Stimulated activated CD8-positive, alpha-beta memory T cell treated with anti-CD3 and anti-CD28 coated beads, Interleukin-2, amount 100 ng/mL, for 48 hours (primary cell): ENCODE measurements at regions not wholly inside any gene's neighbourhood (a gene's known extent, or its start where the extent isn't known, plus 50 kb on each side); places are given as distances from the start of the nearest gene placed in this dataset.
A peak's percentile ranks its signal among the peaks of the same experiment; 100 is the strongest.
"Not testable (repeated sequence)": the region's sequence is repeated elsewhere in the genome, so short reads cannot be mapped to it uniquely, and the experiment has no call there.

Source experiments
- DNase-seq, 2 donors: peaks; one replicate each; pipeline ENCODE4 v3.0.0-alpha.2; 2020; ENCODE audit warnings: low read depth in 2 of 2

- DNase-seq, result no peak
Observed at GRCh38 chr1:218494449-218494852, 149.3 kb downstream of the TGFB2 start.

DNA sequence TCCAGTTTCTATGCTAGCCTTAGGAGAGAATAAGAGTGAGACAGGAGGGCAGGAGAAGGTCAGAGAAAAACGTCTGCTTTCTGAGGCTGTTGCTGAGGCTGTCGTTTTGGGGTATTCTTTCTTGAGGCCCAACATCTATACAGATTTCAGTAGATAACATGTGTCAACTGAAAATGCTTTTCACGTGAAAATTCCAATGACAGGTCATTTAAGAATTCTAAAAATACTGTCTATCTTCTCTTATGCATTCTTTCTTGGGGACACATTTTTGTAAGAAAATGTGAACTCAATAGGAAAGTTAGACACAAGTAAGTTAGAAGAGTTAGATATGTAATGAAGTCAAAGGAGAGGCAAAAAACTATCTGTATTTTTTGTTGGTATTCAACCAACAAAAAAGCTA lies 150.8 kb downstream of the TGFB2 start:
- no peak for DNase-seq

DNA sequence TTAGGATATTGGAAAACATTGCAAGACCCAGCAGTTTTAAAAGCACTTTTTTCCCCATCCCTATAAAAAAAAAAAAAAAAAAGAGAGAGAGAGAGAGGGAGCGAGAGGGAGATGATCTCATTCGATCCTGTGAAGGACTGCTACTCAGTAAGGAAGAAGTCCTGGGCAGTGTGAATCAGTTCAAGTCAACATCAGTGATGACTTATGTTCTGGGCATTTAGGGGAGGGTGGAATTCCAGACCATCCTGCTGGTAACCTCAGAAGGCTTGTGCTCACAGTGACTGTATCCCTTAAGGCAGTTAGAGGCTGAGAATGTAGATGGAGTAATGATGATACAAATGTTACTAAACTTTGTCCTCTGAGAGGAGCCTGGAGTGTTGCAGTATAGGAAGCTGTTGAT lies 151.4 kb downstream of the TGFB2 start:
- DNase-seq, result no peak

DNA sequence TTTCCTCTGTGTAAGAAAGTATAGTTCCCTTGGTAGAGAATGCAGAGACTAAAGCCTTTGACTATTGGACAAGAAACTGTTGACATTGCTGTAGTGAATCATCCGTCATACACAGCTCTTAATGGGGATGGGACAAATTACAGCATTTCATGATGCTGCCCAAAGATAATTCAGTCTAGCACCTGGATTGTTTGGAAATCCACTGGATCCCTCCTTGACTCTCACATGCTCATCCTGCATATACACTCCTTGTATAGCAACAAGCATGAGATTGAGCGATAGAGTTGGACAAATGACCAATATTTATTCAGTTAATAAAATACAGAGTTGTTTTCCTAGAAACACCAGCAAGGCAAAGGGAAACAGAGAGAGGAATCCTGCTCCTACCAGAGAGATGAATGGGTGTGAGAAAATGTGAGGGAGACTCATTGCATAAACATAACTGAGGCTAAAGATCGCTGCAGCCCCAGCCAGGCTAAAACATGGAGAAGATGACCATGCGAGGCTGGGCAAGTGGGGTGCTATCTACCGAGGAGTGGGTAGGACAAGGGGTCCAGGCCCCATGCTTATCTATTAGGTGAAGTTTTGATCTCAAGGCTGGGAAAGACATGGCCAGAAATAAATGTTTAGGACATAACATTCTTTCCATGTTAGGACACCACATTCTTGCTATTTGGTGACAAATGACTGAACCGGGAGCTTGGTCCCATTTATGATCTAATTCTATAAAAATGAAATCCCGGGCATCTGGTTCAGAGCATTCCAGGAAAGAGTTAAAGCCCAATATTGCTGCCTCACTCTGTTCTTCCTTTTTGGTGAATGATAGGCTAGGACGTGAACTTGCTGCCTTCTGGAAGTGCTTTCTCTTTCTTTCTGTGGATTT lies 153.2 kb downstream of the TGFB2 start:
- DNase-seq, result no peak

DNA sequence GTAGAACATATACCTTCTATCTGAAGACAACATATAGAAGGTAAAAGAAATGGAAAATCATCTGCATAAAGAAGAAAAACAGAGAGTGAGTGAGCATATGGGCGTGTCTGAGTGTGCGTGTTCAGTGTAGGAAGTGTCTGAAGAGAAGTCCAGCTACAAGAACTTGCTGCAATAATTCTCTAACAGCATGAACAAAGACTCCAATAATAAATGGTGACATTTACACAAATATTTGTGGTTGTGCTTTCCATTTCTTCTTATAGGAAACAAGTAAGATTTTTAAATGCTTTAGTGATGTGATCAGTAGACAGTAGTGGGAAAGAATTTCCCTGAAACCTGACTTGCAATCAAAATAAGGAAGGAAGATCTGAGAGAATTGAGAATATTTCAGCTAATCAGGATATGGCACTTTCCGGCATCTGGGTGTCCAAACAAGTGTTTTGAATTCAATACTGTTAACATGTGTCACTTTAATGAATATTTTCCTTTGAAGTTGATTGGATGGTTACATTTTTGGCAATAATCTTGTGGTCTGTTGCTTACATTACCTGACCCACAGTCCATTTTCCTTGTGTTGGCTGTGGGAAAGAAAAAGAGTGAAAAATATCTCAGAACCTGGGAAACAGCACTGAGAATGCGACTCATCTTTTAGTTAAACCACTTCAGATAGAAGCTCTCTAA lies 154.0 kb downstream of the TGFB2 start:
- DNase-seq, result no peak

DNA sequence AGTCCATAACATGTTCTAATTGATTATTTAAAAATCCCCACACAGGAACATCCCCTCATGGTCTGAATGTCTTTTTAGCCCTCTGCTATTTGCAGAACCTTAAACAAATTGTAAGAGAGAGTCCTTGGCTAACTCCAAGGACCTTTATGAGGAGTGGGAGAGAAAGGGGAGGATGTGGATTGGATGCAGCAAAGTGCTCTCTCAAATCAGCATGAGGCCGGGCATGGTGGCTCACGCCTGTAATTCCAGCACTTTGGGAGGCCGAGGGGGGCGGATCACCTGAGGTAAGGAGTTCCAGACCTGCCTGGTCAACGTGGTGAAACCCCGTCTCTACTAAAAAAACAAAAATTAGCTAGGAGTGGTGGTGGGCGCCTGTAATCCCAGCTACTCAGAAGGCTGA lies 154.8 kb downstream of the TGFB2 start:
- no peak for DNase-seq

GRCh38 chr1:218501161-218501560 lies 156.0 kb downstream of the TGFB2 start:
- no peak for DNase-seq

DNA sequence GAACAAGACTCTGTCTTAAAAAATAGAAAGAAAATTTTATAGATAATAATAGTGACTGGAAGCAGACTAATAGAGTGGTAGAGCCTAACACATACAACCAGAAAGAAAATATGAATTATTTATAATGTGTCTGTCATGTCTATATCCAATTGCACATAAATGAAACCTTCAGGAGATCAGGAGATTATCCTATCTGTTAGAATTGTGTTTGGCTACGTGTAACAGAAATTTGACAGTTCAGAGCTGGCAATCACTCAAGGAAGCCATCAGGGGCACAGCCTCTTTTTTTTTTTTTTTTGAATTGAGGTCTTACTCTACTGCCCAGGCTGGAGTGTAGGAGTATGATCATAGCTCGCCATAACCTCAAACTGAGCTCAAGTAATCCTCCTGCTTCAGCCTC lies 157.2 kb downstream of the TGFB2 start:
- DNase-seq, result no peak

DNA sequence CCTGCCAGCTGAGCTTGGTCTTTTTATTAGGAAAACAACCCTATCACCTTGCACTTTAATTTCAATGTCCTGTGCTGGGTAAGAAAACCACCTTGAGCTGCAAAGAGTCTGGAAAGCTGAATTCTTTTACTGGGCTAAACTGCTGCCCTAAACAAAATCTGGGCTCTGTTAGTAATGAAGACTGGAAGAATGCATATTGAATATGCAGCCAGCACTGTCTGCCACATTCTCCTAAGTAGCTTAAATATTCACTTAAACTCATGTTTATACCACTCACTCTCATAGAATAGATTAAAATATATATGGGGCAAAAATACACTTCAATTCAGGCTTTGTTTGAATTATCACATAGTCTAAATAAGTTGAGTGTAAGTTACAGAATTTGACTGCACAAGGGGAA lies 158.0 kb downstream of the TGFB2 start:
- no peak for DNase-seq

DNA sequence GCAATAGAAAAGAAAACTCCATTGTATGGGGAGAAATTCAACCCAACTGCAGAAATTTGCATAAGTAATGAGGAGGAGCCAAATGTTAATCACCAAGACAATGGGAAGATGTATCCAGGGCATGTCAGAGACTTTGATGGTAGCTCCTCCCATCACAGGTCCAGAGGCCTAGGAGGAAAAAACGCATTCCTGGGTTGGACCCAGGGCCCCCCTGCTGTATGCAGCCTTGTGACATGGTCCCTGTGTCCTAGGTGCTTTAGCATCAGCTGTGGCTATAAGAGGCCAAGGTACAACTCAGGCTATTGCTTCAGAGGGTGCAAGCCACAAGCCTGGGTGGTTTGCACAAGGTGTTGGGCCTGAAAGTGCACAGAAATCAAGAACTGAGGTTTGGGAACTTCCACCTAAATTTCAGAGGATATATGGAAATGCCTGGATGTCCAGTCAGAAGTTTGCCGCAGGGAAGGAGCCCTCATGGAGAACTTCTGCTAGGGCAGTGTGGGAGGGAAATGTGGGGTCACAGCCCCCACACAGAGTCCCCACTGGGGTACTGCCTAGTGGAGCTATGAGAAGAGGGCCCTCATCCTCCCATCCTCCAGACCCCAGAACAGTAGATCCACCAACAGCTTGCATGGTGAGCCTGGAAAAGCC lies 162.3 kb downstream of the TGFB2 start:
- DNase-seq, result no peak

GRCh38 chr1:218510153-218510772 lies 165.1 kb downstream of the TGFB2 start:
- no peak for DNase-seq

- DNase-seq, result no peak
Observed at GRCh38 chr1:218513328-218513727, 168.2 kb downstream of the TGFB2 start.

DNA sequence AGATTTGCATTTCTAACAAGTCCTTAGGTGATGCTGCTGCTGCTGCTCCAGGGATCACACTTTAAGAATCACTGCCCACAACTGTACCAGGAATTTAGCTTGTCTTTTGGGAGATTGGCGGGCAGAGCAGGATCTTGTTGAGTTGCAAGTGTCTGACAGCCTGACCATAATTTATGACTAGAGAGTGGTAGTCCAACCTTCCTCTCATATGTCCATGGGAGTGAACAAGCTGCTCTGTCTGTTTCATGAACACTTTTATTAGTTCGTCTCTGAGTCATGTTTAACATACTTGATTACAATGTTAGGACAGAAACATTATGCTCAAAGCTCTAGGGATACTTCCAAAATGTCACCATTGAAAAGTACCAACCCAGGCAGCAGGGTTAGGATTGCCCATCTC lies 169.6 kb downstream of the TGFB2 start:
- DNase-seq, result no peak

- no peak for DNase-seq
Observed at GRCh38 chr1:218516526-218516925, 171.4 kb downstream of the TGFB2 start.

DNA sequence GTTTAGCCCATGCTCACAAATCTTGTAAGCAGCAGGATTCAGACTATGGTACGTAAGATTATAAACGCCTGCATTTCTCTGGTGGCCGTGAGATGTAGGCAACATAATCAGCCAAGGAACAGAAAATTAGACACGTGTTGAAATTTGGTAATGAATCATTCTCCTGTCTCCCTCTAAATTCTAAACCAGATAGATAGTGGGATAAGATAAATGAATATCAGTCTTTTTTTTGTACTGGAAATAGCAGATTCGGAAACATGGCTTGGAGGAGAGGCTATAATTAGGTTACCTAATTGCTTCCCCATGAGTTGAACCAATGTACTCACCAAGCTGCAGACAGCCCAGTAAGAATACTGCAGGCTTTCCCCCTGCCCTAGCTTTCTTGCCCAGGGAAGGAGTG lies 172.3 kb downstream of the TGFB2 start:
- no peak for DNase-seq

DNA sequence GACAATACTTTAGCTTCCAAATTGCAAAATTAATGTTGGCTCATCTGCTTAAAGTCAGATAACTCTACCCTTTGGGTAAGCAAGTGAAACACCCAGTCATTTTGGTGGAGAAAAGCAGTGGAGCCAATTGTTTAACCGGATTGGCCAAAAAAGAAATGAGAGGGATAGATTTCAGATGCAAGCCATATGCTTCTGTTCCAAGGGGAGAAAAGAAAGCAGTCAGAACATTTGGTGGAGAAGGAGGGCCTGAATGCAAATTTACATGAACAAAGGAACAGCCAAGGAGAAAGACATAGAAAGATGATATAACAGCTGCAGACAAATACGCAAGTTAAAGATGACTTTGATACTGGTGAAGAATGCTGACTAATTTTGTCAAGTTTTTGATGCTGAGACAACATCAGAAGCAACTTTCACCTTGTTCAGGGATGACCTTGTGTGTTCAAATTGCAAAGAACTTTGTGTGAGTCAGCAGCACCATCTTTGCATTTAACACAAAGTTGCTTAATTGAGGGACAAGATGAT lies 173.1 kb downstream of the TGFB2 start:
- no peak for DNase-seq

DNA sequence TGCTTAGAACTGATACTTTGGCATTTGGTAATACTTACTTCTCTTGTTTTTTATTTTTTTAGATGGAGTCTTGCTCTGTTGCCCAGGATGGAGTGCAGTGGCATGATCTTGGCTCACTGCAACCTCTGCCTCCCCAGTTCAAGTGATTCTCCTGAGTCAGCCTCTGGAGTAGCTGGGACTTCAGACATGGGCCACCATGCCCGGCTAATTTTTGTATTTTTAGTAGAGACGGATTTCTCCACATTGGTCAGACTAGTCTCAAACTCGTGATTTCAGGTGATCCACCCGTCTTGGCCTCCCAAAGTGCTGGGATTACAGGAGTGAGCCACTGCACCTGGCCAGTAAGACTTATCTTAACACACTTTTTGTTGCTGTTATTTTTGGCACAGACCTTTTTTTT lies 175.5 kb downstream of the TGFB2 start:
- not testable (repeated sequence) for DNase-seq

DNA sequence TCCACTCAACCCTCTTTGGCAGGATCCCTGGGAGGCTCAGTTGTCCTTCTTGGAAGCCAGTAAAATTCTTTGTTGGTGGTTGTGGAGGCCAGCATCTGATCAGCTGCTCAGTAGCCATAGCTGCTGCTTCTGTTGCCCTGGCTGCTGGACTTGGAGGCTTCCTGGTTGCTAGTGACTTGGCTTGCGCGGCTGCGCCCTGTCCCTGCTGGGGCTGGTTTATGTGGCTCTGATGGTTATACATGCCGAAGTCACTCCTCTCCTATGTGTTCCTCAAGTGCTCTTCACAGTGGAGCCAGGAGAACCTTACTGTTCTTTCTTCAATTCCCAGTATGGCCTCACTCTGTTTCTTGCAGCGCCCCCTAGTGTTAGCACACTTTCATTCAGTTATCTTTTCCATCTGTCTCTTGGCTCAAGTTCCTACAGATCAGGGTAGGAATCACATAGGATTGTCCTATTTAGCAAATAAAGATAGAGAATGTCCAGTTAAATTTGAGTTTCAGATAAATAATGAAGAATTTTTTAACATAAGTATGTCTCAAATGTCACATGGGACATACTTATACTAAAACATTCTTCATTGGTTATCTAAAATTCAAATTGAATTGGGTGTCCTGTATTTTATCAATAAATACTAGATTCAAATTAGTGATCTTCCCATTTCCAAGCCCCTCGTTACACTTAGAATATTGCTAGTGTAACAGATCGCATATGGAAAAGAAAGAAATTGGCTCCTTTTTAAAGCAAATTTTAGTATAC lies 176.5 kb downstream of the TGFB2 start:
- DNase-seq, result peak; percentile 10 to 17

GRCh38 chr1:218524526-218524925 lies 179.4 kb downstream of the TGFB2 start:
- DNase-seq, result no peak

DNA sequence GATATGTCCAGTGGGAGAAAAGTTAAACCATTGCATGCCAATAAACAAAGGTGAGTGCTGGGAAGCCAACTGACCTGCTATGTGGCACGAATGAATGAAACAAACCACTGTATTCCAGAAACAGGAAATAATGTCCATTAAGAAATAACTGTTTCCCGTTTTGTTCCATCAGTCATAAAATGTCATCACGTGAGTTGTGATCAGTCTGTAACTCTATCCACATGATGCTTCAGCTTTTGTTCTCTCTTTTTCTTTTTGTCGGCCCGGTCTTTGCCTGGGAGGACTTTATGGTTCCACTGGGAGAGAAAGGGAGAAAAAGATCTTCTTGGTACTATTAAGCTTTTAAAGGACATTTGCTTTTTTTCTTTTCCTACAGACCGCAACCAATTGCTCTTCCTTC lies 179.9 kb downstream of the TGFB2 start:
- no peak for DNase-seq

GRCh38 chr1:218525451-218526197 lies 180.5 kb downstream of the TGFB2 start:
- DNase-seq, result no peak
